ENCODE measurements at regions not wholly inside any gene's neighbourhood (a gene's known extent, or its start where the extent isn't known, plus 50 kb on each side); places are given as distances from the start of the nearest gene placed in this dataset.

- no peaks in the 10 kb centered on the region for H3K9me3 ChIP-seq
- no peak for ATAC-seq
- no peak overlapping the region for H3K4me2 ChIP-seq
- TF ChIP-seq BCL3 (IDR thresholded peaks at IDR 0.05) (no peak), FOXS1 (CRISPR knock-in tag; IDR thresholded peaks at IDR 0.05) (no peak), BHLHE40 (IDR thresholded peaks at IDR 0.05; ENCODE audit: low read depth, low read length) (no peak), EHF (CRISPR knock-in tag; IDR thresholded peaks at IDR 0.05) (no peak), ZFP36 (IDR thresholded peaks at IDR 0.05; ENCODE audit: borderline replicate concordance, partially characterized antibody) (no peak), POLR2A (IDR thresholded peaks at IDR 0.05; ENCODE audit: low read length) (no peak), ESRRA (IDR thresholded peaks at IDR 0.05; ENCODE audit: borderline replicate concordance, low read length) (no peak), FOSB (CRISPR knock-in tag; IDR thresholded peaks at IDR 0.05) (no peak), TFCP2L1 (CRISPR knock-in tag; IDR thresholded peaks at IDR 0.05) (no peak), CHD4 (IDR thresholded peaks at IDR 0.05; ENCODE audit: borderline replicate concordance) (no peak), HDAC2 (IDR thresholded peaks at IDR 0.05) (no peak), RAD21 (conservative IDR thresholded peaks at IDR 0.05 in 1 of 2, IDR thresholded peaks at IDR 0.05 in 1 of 2) (no peak), TP53 (CRISPR knock-in tag; IDR thresholded peaks at IDR 0.05) (no peak), FOSL2 (IDR thresholded peaks at IDR 0.05) (no peak), FOSL2 (CRISPR knock-in tag; IDR thresholded peaks at IDR 0.05) (no peak), RCOR1 (IDR thresholded peaks at IDR 0.05; ENCODE audit: low read depth, low read length) (no peak), ZNF302 (CRISPR knock-in tag; IDR thresholded peaks at IDR 0.05) (no peak)
- no peaks in the 10 kb centered on the region for H3K4me1 ChIP-seq
- no peak overlapping the region for H3K27ac ChIP-seq
- ChIA-PET CTCF (no interaction called here), POLR2A (no interaction called here)
- WGBS (ENCODE audit: missing lambda C conversion rate) = 14% methylated on average over 2 of the region's 2 CpGs
- DNase-seq (ENCODE audit: low read depth in 1 of 2, low spot score in 1 of 2) = no peak
- H3K4me3 ChIP-seq = no peak overlapping the region
- FAIRE-seq = no peak
These were observed 655.3 kb downstream of the IQCM start for GRCh38 chr4:149160370-149160769.

- Histone ChIP-seq H3K4me3 (no peak overlapping the region), H3K27ac (no peak overlapping the region), H3K9me3 (no peaks in the 10 kb centered on the region), H3K4me2 (no peak overlapping the region), H3K4me1 (no peaks in the 10 kb centered on the region)
- no peak for DNase-seq (ENCODE audit: low read depth in 1 of 2, low spot score in 1 of 2)
- POLR2A ChIA-PET = no interaction called here
- WGBS (ENCODE audit: missing lambda C conversion rate) = 13% methylated on average over 3 of the region's 3 CpGs
- CTCF ChIA-PET = no interaction called here
- no peak for ATAC-seq
- FAIRE-seq = no peak
- no peak for TF ChIP-seq HOXA7 (CRISPR knock-in tag; IDR thresholded peaks at IDR 0.05)
- no peak for TF ChIP-seq MAFK (IDR thresholded peaks at IDR 0.05; ENCODE audit: partially characterized antibody)
- TF ChIP-seq CHD4 (IDR thresholded peaks at IDR 0.05; ENCODE audit: borderline replicate concordance) = no peak
- no peak for TF ChIP-seq RCOR1 (IDR thresholded peaks at IDR 0.05; ENCODE audit: low read depth, low read length)
- TF ChIP-seq FOSL2 (IDR thresholded peaks at IDR 0.05) = no peak
- TF ChIP-seq FOSL2 (CRISPR knock-in tag; IDR thresholded peaks at IDR 0.05) = no peak
- no peak for TF ChIP-seq RARB (CRISPR knock-in tag; IDR thresholded peaks at IDR 0.05)
- no peak for TF ChIP-seq E2F6 (IDR thresholded peaks at IDR 0.05; ENCODE audit: borderline replicate concordance, low read depth)
- TF ChIP-seq MYC (IDR thresholded peaks at IDR 0.05; ENCODE audit: borderline replicate concordance, low read length) = no peak
- TF ChIP-seq CEBPB (IDR thresholded peaks at IDR 0.05) = no peak
- TF ChIP-seq EHF (CRISPR knock-in tag; IDR thresholded peaks at IDR 0.05) = no peak
- TF ChIP-seq PBX3 (IDR thresholded peaks at IDR 0.05) = no peak
- TF ChIP-seq ZFP36 (IDR thresholded peaks at IDR 0.05; ENCODE audit: borderline replicate concordance, partially characterized antibody) = no peak
- no peak for TF ChIP-seq RFX5 (IDR thresholded peaks at IDR 0.05)
These were observed 656.8 kb downstream of the IQCM start for GRCh38 chr4:149158817-149159216.
